ENCODE measurements at regions not wholly inside any gene's neighbourhood (a gene's known extent, or its start where the extent isn't known, plus 50 kb on each side); places are given as distances from the start of the nearest gene placed in this dataset.

GRCh38 chr11:112902361-112903011 lies 58.7 kb upstream of the NCAM1 start:
- TF ChIP-seq POLR2A (IDR thresholded peaks at IDR 0.05) (no peak), CTCF (IDR thresholded peaks at IDR 0.05) (no peak)

Data from testis (tissue), 2 donors.